ENCODE measurements at regions not wholly inside any gene's neighbourhood (a gene's known extent, or its start where the extent isn't known, plus 50 kb on each side); places are given as distances from the start of the nearest gene placed in this dataset.

DNA sequence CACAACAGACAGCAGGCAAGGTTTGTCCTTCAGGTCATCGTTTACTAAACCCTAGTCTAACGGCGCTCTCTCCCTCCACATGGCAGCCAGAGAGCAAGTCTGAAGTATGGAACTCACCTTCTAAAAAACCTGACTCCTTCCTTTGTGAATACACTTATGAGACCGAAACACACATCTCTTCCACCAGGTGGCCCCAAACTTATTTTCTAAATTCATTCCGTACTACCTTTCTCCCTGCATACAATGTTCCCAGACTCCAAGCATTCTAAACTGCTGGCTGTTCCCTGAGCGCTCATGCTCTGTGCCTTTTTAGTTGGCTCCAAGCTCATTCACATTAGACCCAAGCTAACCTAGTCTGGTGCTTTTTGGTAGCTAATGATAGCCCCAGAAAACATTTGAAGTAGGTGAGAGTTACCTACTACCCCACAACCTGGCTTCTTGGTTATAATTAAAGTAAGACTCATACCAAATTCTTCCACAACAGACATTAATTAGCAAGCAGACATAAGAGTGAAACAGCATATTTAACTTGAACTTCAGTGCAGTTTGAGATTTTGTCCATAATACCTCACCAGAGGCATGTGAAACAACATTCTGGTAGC is 67.6 kb upstream of the DCLK2 start:
- no peak for TF ChIP-seq EZH2 (IDR thresholded peaks at IDR 0.05)
- TF ChIP-seq POLR2AphosphoS5 (IDR thresholded peaks at IDR 0.05; ENCODE audit: borderline replicate concordance, low read depth, low read length) = no peak
- TF ChIP-seq FOXP2 (optimal IDR thresholded peaks at IDR 0.05; ENCODE audit: control extremely low read depth, extremely low read length, insufficient read depth) = no peak

Data from SK-N-MC (cell line).